B cell (primary cell): ENCODE measurements at regions not wholly inside any gene's neighbourhood (a gene's known extent, or its start where the extent isn't known, plus 50 kb on each side); places are given as distances from the start of the nearest gene placed in this dataset.

ENCODE experiments used
- CTCF ChIP-seq: fragments of 200-600 bp; IDR thresholded peaks from one replicate; pipeline ENCODE4 v1.8.0; 2022; ENCODE audit warnings: antibody characterized with exemption, mild to moderate bottlenecking
- EZH2 ChIP-seq: IDR thresholded peaks from 2 replicates; pipeline ENCODE4 v1.6.1; 2012; ENCODE audit warnings: borderline replicate concordance, low read depth, mild to moderate bottlenecking, moderate library complexity, low read length; ENCODE audit not compliant: insufficient read depth, poor library complexity, severe bottlenecking

- TF ChIP-seq CTCF (peak; percentile 80), EZH2 (no peak)
Observed at GRCh38 chr7:18352339-18353255, 143.0 kb upstream of the HDAC9 start.
